ENCODE measurements at regions not wholly inside any gene's neighbourhood (a gene's known extent, or its start where the extent isn't known, plus 50 kb on each side); places are given as distances from the start of the nearest gene placed in this dataset.
A peak's percentile ranks its signal among the peaks of the same experiment; 100 is the strongest.

DNA sequence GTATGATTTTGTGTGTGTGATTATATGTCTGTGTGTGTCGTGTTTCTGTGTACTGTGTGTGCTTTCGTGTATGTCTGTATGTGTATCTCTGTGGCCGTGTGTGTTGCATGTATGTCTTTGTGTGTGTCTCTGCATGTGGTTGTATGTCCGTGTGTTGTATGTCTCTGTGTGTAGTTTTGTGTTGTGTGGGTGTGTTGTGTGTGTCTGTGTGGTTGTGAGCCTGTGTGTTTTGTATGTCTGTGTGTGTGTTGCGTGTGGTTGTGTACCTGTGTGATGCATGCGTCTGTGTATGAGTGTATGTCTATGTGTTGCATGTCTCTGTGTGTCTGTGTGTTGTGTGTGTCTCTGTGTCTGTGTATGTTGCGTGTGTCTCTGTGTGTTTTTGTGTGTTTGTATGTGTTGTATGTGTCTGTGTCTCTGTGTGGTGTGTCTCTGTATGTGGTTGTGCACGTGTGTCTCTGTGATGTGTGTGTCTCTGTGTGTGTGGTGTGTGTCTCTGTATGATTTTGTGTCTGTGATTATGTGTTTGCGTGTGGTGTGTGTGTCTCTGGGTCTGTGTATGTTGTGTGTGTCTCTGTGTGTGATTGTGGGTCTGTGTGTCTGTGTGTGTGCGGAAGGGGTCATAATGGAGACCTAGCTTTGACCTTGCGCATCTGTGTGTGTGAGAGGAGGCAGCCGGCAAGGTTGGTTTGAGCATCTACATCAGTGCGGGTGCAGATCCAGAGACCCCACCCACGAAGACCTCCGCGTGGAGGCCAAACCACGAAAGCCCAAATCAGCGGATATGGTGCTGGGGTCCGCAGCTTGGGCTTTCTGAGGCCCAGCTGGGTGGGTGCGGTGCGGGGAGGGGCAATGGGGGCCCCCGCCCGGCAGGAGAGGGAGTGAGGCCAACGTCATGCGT, 212.6 kb upstream of the GSE1 start:
- Histone ChIP-seq H3K9me3 (no peaks in the 10 kb centered on the region), H3K4me3 (no peak overlapping the region), H3K4me1 (no peaks in the 10 kb centered on the region), H3K36me3 (no peaks in the 10 kb centered on the region), H3K27ac (no peak overlapping the region), H3K27me3 (no peaks in the 10 kb centered on the region)
- TF ChIP-seq, protein P1, sequence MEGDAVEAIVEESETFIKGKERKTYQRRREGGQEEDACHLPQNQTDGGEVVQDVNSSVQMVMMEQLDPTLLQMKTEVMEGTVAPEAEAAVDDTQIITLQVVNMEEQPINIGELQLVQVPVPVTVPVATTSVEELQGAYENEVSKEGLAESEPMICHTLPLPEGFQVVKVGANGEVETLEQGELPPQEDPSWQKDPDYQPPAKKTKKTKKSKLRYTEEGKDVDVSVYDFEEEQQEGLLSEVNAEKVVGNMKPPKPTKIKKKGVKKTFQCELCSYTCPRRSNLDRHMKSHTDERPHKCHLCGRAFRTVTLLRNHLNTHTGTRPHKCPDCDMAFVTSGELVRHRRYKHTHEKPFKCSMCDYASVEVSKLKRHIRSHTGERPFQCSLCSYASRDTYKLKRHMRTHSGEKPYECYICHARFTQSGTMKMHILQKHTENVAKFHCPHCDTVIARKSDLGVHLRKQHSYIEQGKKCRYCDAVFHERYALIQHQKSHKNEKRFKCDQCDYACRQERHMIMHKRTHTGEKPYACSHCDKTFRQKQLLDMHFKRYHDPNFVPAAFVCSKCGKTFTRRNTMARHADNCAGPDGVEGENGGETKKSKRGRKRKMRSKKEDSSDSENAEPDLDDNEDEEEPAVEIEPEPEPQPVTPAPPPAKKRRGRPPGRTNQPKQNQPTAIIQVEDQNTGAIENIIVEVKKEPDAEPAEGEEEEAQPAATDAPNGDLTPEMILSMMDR (IDR thresholded peaks at IDR 0.05): no peak
- DNase-seq: peak in 4 of 6 donors; percentile 1 to 35 (median 8)
- ATAC-seq: no peak
- FAIRE-seq: no peak
- intact Hi-C loops (cut with DNase I): no loop called here
- WGBS, 2 donors: 89 to 91% methylated on average over 25 of the region's 25 CpGs

DNA sequence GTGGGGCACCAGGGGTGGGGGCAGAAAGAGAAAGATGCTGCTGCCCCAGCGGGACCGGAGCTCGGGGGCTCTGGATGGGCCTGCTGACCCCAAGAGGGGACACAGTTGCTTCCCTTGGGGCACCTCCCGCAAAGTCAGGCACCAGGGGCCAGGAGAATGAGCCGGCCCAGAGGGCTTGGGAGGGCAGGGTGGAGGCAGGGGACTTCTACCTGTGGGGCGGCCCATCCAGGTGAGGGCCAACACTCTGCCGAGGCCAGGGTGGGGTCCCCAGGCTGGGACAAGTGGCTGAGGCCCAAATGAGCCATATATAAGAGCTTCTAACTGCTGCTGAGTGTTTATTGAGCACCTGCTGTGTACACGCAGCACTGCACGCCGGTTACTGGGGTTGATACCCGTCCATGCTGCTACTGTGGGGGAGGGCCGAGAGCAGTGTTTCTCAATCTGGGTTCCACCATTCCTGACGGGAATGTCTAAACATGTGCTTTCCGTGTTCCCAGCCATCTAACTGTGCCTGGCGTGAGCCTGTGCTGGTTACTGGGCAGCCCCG, 211.7 kb upstream of the GSE1 start:
- no peaks in the 10 kb centered on the region for H3K27me3 ChIP-seq
- no peak overlapping the region for H3K27ac ChIP-seq
- no peak for ATAC-seq
- DNase-seq: peak in 5 of 6 donors; percentile 6 to 54 (median 18)
- no peak overlapping the region for H3K4me3 ChIP-seq
- no peaks in the 10 kb centered on the region for H3K9me3 ChIP-seq
- no peaks in the 10 kb centered on the region for H3K36me3 ChIP-seq
- FAIRE-seq: no peak
- TF ChIP-seq, protein P1 (IDR thresholded peaks at IDR 0.05): no peak
- H3K4me1 ChIP-seq: no peaks in the 10 kb centered on the region
- intact Hi-C loops (cut with DNase I): no loop called here
- WGBS, 2 donors: 91% methylated on average over 16 of the region's 16 CpGs

DNA sequence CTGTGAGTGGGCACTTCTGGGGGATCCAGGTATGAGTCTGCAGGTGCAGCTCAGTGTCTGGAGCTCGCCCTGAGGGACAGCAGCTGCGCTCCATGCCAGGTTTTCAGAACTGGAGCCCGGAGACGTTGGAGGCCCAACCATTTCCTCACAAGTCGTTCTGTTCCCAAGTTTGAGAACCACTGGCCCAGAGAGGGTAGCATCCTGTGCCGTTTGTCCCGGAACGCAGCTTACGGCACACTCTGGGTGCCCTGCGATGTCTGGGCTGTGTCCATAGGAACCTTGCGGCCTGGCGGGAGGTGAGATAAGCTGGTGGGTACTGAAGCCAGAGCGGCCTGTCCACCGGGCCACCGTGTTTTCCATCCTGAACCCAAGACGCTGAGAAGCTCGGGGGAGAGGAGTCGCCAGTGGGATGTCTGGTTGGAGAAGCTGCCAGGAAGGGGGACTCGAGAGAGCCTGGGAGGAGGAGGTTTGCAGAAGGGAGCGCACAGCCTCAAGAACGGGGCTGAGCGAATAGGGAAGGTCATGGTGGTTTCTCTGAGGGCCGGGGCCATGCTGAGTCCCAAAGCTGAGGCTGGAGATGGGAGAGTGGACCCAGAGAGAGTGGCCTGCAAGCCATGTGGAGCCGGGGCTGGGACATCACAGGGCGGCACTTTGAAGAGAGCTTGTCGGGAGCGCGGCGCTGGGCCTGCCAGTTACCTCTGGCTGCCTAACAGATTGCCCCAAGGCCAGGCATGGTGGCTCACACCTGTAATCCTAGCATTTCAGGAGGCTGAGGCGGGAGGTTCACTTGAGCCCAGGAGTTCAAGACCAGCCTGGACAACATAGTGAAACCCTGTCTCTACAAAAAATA, 211.0 kb upstream of the GSE1 start:
- Histone ChIP-seq H3K4me1 (no peaks in the 10 kb centered on the region), H3K27me3 (no peaks in the 10 kb centered on the region), H3K9me3 (no peaks in the 10 kb centered on the region), H3K27ac (no peak overlapping the region), H3K36me3 (no peaks in the 10 kb centered on the region), H3K4me3 (no peak overlapping the region)
- 93 to 96% methylated on average over 30 of the region's 30 CpGs for WGBS, 2 donors
- ATAC-seq: no peak
- TF ChIP-seq, protein P1 (IDR thresholded peaks at IDR 0.05): no peak
- intact Hi-C loops (cut with DNase I): no loop called here
- FAIRE-seq: no peak
- peak in 5 of 6 donors; percentile 1 to 48 (median 11) for DNase-seq

DNA sequence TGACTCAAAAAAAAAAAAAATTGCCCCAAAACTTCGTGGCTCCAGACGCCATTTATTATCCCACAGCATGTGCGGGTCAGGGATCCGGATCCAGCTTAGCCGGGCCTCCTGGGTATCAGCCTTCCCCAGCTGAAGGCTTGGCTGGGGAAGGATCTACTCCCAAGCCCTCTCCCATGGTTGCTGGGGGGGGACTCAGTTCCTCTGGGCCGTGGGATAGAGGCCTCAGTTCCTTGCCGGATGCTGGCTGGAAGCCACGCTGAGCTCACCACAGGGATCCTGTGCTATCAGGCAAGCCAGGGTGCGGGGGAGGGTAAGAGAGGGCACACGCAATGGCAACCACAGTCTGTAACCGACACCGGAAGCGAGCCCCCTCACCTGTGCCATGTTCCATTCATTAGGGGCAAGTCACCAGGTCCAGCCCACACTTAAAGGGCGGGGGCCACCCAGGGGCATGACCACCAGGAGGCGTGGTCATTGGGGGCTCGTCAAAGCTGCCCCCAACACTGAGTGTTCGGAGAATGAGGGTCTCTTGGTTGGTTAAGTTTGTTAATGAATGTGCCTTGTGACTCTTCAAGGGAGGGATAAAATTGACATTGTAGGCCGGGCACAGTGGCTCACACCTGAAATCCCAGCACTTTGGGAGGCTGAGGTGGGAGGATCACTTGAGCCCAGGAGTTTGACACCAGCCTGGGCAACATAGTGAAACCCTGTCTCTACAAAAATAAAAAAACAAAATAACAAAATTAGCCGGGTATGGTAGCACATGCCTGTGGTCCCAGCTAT, 210.0 kb upstream of the GSE1 start:
- DNase-seq (peak in 5 of 6 donors; percentile 8 to 64 (median 49)), FAIRE-seq (no peak)

More for the DNA sequence above, 210.0 kb upstream of the GSE1 start:
- H3K27me3 ChIP-seq: no peaks in the 10 kb centered on the region
- ATAC-seq: peak in 3 of 4 donors; percentile 25 to 51 (median 32)
- no peaks in the 10 kb centered on the region for H3K36me3 ChIP-seq
- no peak overlapping the region for H3K4me3 ChIP-seq
- no peaks in the 10 kb centered on the region for H3K9me3 ChIP-seq
- intact Hi-C loops (cut with DNase I): no loop called here
- WGBS, 2 donors: 69 to 83% methylated on average over 19 of the region's 19 CpGs
- H3K27ac ChIP-seq: no peak overlapping the region
- TF ChIP-seq, protein P1 (IDR thresholded peaks at IDR 0.05): no peak
- no peaks in the 10 kb centered on the region for H3K4me1 ChIP-seq

Data from pancreas (tissue), 10 donors.